MM.1S (cell line): ENCODE measurements at regions not wholly inside any gene's neighbourhood (a gene's known extent, or its start where the extent isn't known, plus 50 kb on each side); places are given as distances from the start of the nearest gene placed in this dataset.

ENCODE experiments used
- EZH2 ChIP-seq: fragments of 300-600 bp; sonication (generic); optimal IDR thresholded peaks from 2 replicates; pipeline ENCODE3; 2017; ENCODE audit warnings: low read depth, mild to moderate bottlenecking, antibody characterized with exemption, low read length, mixed read lengths
- TF ChIP-seq, protein P1 (sequence below): fragments of 300-600 bp; sonication (generic); IDR thresholded peaks from 2 replicates; pipeline ENCODE4 v1.5.1; 2016; ENCODE audit warnings: antibody characterized with exemption, low read length, mixed read lengths

- TF ChIP-seq, protein P1, sequence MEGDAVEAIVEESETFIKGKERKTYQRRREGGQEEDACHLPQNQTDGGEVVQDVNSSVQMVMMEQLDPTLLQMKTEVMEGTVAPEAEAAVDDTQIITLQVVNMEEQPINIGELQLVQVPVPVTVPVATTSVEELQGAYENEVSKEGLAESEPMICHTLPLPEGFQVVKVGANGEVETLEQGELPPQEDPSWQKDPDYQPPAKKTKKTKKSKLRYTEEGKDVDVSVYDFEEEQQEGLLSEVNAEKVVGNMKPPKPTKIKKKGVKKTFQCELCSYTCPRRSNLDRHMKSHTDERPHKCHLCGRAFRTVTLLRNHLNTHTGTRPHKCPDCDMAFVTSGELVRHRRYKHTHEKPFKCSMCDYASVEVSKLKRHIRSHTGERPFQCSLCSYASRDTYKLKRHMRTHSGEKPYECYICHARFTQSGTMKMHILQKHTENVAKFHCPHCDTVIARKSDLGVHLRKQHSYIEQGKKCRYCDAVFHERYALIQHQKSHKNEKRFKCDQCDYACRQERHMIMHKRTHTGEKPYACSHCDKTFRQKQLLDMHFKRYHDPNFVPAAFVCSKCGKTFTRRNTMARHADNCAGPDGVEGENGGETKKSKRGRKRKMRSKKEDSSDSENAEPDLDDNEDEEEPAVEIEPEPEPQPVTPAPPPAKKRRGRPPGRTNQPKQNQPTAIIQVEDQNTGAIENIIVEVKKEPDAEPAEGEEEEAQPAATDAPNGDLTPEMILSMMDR, result no peak
- no peak for TF ChIP-seq EZH2
Observed at GRCh38 chr10:53088961-53089360, 316.4 kb upstream of the MBL2 start.
